ENCODE measurements at regions not wholly inside any gene's neighbourhood (a gene's known extent, or its start where the extent isn't known, plus 50 kb on each side); places are given as distances from the start of the nearest gene placed in this dataset.

DNA sequence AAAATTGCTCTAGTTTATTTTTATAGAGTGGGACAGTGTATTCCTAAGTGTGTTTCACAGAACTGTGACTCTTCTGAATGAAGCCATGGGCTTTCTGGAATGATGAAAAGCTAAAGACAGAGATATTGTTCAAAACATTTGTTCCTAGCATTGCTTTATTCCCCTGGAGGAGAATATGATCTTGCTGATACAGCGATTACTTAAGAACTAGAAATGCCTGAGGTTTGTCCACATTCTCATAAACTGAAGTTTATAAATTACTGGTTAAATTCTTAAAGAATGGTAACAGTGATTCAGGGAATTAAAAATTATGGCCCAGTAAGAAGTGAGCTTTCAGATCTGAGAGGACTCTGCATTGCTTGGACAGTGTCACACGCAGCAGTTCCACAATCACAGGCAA, 690.3 kb downstream of the FAM181B start:
- Histone ChIP-seq H4K20me1 (replicated peaks in 1 of 2; ENCODE audit: control insufficient read depth in 1 of 2, insufficient read depth in 2 of 2, low read length in 2 of 2) (no peaks in the 10 kb centered on the region), H3K14ac (ENCODE audit: insufficient read length) (no peak overlapping the region), H3K4me1 (replicated peaks in 1 of 4; ENCODE audit: control insufficient read depth in 3 of 4, insufficient read depth in 4 of 4, low read length in 3 of 4) (no peaks in the 10 kb centered on the region), H3K56ac (replicated peaks; ENCODE audit: insufficient read length, low read depth, low read length) (no peak overlapping the region), H4K8ac (ENCODE audit: extremely low read depth, insufficient read depth, low read length) (no peak overlapping the region), H3K79me2 (ENCODE audit: control insufficient read depth in 1 of 2, insufficient read depth in 2 of 2, low read length in 2 of 2) (no peaks in the 10 kb centered on the region), H3K4me2 (ENCODE audit: insufficient read depth in 1 of 2, low read depth in 2 of 2, low read length in 2 of 2) (no peak overlapping the region), H3K4me3 (ENCODE audit: extremely low read depth in 1 of 4, insufficient read depth in 2 of 4, low read depth in 3 of 4, low read length in 4 of 4) (no peak overlapping the region), H2BK5ac (ENCODE audit: low read depth, low read length) (no peak overlapping the region), H2BK12ac (ENCODE audit: low read depth, low read length) (no peak overlapping the region), H2BK120ac (replicated peaks; ENCODE audit: low read depth, low read length) (no peak overlapping the region), H3K79me1 (ENCODE audit: low read depth, low read length) (no peaks in the 10 kb centered on the region), H3K27ac (ENCODE audit: low read depth, low read length) (no peak overlapping the region), H2AK5ac (ENCODE audit: low read depth, low read length) (no peak overlapping the region), H4K5ac (ENCODE audit: insufficient read length, low read depth, low read length) (no peak overlapping the region), H3K36me3 (ENCODE audit: control insufficient read depth in 2 of 4, insufficient read depth in 4 of 4, low read length in 3 of 4) (no peaks in the 10 kb centered on the region), H4K91ac (replicated peaks; ENCODE audit: insufficient read length, low read length) (no peak overlapping the region), H3K18ac (ENCODE audit: extremely low read depth, low read length) (no peak overlapping the region), H3K23me2 (ENCODE audit: low read depth, low read length) (no peaks in the 10 kb centered on the region), H3K4ac (replicated peaks; ENCODE audit: insufficient read length, low read depth, low read length) (no peak overlapping the region), H3K23ac (ENCODE audit: insufficient read length) (no peak overlapping the region), H3K27me3 (replicated peaks in 1 of 4; ENCODE audit: control insufficient read depth in 3 of 4, extremely low read depth in 1 of 4, insufficient read depth in 3 of 4, low read length in 3 of 4) (no peaks in the 10 kb centered on the region), H2BK15ac (ENCODE audit: low read length) (no peak overlapping the region), H2AFZ (ENCODE audit: low read length) (no peak overlapping the region), H3K9me3 (ENCODE audit: insufficient read depth in 2 of 2, low read depth in 1 of 2, low read length in 1 of 2) (no peaks in the 10 kb centered on the region), H2BK20ac (ENCODE audit: low read length) (no peak overlapping the region), H3K9ac (replicated peaks in 1 of 4; ENCODE audit: extremely low read depth in 1 of 4, low read depth in 3 of 4, low read length in 3 of 4) (no peak overlapping the region)
- ChIA-PET POLR2A (ENCODE audit: partially characterized antibody) (no interaction called here), CTCF (ENCODE audit: partially characterized antibody) (interaction anchor here (0.6 to 0.9 kb wide), 3 partner anchors 229 to 420 kb away, joined by 3 read pairs; no protein-coding TSS in a partner anchor)
- FAIRE-seq (no peak), DNase-seq (ENCODE audit: low read depth in 1 of 2, low spot score in 2 of 2) (no peak)
- TF ChIP-seq BRCA1 (IDR thresholded peaks at IDR 0.05; ENCODE audit: low read depth, low read length), result no peak
- no peak for TF ChIP-seq SIX5 (IDR thresholded peaks at IDR 0.05; ENCODE audit: low read depth, low read length)
- TF ChIP-seq FOSL1 (IDR thresholded peaks at IDR 0.05; ENCODE audit: insufficient read depth, low read depth, low read length), result no peak
- TF ChIP-seq NANOG (IDR thresholded peaks at IDR 0.05; ENCODE audit: insufficient read depth, low read depth, low read length, poor library complexity, severe bottlenecking), result no peak
- no peak for TF ChIP-seq POLR2AphosphoS5 (IDR thresholded peaks at IDR 0.05; ENCODE audit: low read depth, low read length)
- no peak for TF ChIP-seq YY1 (IDR thresholded peaks at IDR 0.05; ENCODE audit: low read depth, low read length)
- 93% methylated on average over 2 of the region's 2 CpGs; no CpG with 5 or more reads in 1 of the 2 experiments for WGBS, 2 experiments (ENCODE audit: extremely low coverage in 1 of 2, insufficient coverage in 1 of 2, insufficient read length in 1 of 2, insufficient replicate concordance in 2 of 2, low coverage in 1 of 2, low lambda C conversion rate in 2 of 2, missing lambda C conversion rate in 1 of 2)

Measured in H1 (cell line).